OCI-LY7 (cell line): ENCODE measurements at regions not wholly inside any gene's neighbourhood (a gene's known extent, or its start where the extent isn't known, plus 50 kb on each side); places are given as distances from the start of the nearest gene placed in this dataset.
"Not testable (repeated sequence)": the region's sequence is repeated elsewhere in the genome, so short reads cannot be mapped to it uniquely, and the experiment has no call there.

ENCODE experiments used
- BruUV-seq: library from RNA; stranded (reverse); fragments of 400-500 nt; replicated peaks from 2 replicates; lab custom pipeline; 2021; lab: Mats Ljungman, UMichigan
- CTCF ChIA-PET: fragments of 300-600 bp; sonication (Branson Sonifier 250); formaldehyde crosslinking; loops from one replicate; lab custom pipeline; 2022; ENCODE audit warnings: antibody characterized with exemption; ENCODE audit not compliant: unreplicated experiment; lab: Charles Lee
- POLR2A ChIA-PET: fragments of 300-600 bp; sonication (Branson Sonifier 250); formaldehyde crosslinking; loops from one replicate; lab custom pipeline; 2022; ENCODE audit warnings: antibody characterized with exemption; lab: Charles Lee
- DNase-seq: peaks from one replicate; pipeline ENCODE4 v3.0.0-alpha.2; 2015; ENCODE audit warnings: low spot score
- H2AFZ ChIP-seq: fragments of 200-600 bp; sonication (generic), shearing (Covaris generic); 2 replicates; pipeline ENCODE4 v1.6.1; 2014; ENCODE audit warnings: mild to moderate bottlenecking, antibody characterized with exemption, low read length, moderate library complexity
- H3K27ac ChIP-seq: fragments of 200-600 bp; sonication (generic); 2 replicates; pipeline ENCODE4 v1.5.1; 2014; ENCODE audit warnings: mixed run types, low read depth, mild to moderate bottlenecking, moderate library complexity, low read length, inconsistent platforms; ENCODE audit not compliant: poor library complexity, severe bottlenecking
- H3K36me3 ChIP-seq: fragments of 200-600 bp; sonication (generic); 2 replicates; pipeline ENCODE4 v1.6.1; 2014; ENCODE audit warnings: mild to moderate bottlenecking, antibody characterized with exemption, low read length, moderate library complexity, mixed read lengths; ENCODE audit not compliant: insufficient read depth
- H3K4me1 ChIP-seq: fragments of 200-600 bp; sonication (generic); 2 replicates; pipeline ENCODE4 v1.5.1; 2014; ENCODE audit warnings: mild to moderate bottlenecking, low read length; ENCODE audit not compliant: insufficient read depth, poor library complexity, severe bottlenecking
- H3K4me2 ChIP-seq: fragments of 200-600 bp; sonication (generic); 2 replicates; pipeline ENCODE4 v1.6.1; 2014; ENCODE audit warnings: mild to moderate bottlenecking, low read length
- H3K4me3 ChIP-seq: fragments of 200-600 bp; sonication (generic); 2 replicates; pipeline ENCODE4 v1.5.1; 2014; ENCODE audit warnings: mild to moderate bottlenecking, low read depth, low read length; ENCODE audit not compliant: poor library complexity, severe bottlenecking
- H3K79me2 ChIP-seq: fragments of 200-600 bp; sonication (generic); 2 replicates; pipeline ENCODE4 v1.6.1; 2016; ENCODE audit warnings: low read depth, mild to moderate bottlenecking, low read length, moderate library complexity, mixed read lengths; ENCODE audit not compliant: insufficient read depth
- H3K9me2 ChIP-seq: fragments of 200-600 bp; sonication (generic); 2 replicates; pipeline ENCODE4 v1.6.1; 2016; ENCODE audit warnings: mild to moderate bottlenecking, low read length, mixed read lengths; ENCODE audit not compliant: insufficient read depth
- H3K9me3 ChIP-seq: fragments of 200-600 bp; sonication (generic); 2 replicates; pipeline ENCODE4 v1.6.1; 2014; ENCODE audit warnings: mild to moderate bottlenecking, mixed run types, low read length, mixed read lengths
- H4K20me1 ChIP-seq: fragments of 200-600 bp; sonication (generic); 2 replicates; pipeline ENCODE4 v1.6.1; 2014; ENCODE audit warnings: mild to moderate bottlenecking, antibody characterized with exemption, low read length, moderate library complexity, mixed read lengths; ENCODE audit not compliant: insufficient read depth
- CTCF ChIP-seq: fragments of 200-600 bp; sonication (generic); conservative IDR thresholded peaks from 2 replicates; pipeline ENCODE4 v1.5.1; 2014; ENCODE audit warnings: mild to moderate bottlenecking, antibody characterized with exemption, low read length, moderate library complexity, mixed read lengths
- EZH2phosphoT487 ChIP-seq: fragments of 200-600 bp; sonication (generic); IDR thresholded peaks from 2 replicates; pipeline ENCODE4 v1.6.1; 2018; ENCODE audit warnings: low read depth, borderline replicate concordance, mild to moderate bottlenecking, mixed run types, antibody characterized with exemption, low read length, moderate library complexity, mixed read lengths
- intact Hi-C: fragments of 100-400 bp; cut with micrococcal nuclease; formaldehyde crosslinking; loops from one replicate; pipeline ENCODE4 v1.10.0; 2022; ENCODE audit not compliant: unreplicated experiment

- H3K27ac ChIP-seq, result no peak overlapping the region
- H3K4me1 ChIP-seq, result no peaks in the 10 kb centered on the region
- H4K20me1 ChIP-seq, result no peaks in the 10 kb centered on the region
- DNase-seq, result no peak
- no TSS peak for BruUV-seq
- CTCF ChIA-PET, result no interaction called here
- H3K4me2 ChIP-seq, result no peak overlapping the region
- POLR2A ChIA-PET, result no interaction called here
- intact Hi-C loops, result no loop called here
- no peak for TF ChIP-seq CTCF
- no peak for TF ChIP-seq EZH2phosphoT487
- H3K9me2 ChIP-seq, result no peaks in the 10 kb centered on the region
- H3K9me3 ChIP-seq, result no peaks in the 10 kb centered on the region
- H3K36me3 ChIP-seq, result no peaks in the 10 kb centered on the region
- H3K4me3 ChIP-seq, result no peak overlapping the region
- no peaks in the 10 kb centered on the region for H3K79me2 ChIP-seq
- H2AFZ ChIP-seq, result no peak overlapping the region
Observed at GRCh38 chr12:7591531-7591930, 74.2 kb downstream of the APOBEC1 start.

- CTCF ChIA-PET, result not testable (repeated sequence)
Observed at GRCh38 chr12:7590085-7590484, 75.6 kb downstream of the APOBEC1 start.

GRCh38 chr12:7588742-7589329, 76.9 kb downstream of the APOBEC1 start:
- H3K79me2 ChIP-seq, CTCF ChIA-PET, H3K9me3 ChIP-seq, H3K27ac ChIP-seq, POLR2A ChIA-PET, H3K4me1 ChIP-seq, H3K4me3 ChIP-seq, H3K9me2 ChIP-seq, H2AFZ ChIP-seq, H3K36me3 ChIP-seq, H3K4me2 ChIP-seq, H4K20me1 ChIP-seq, BruUV-seq: not testable (repeated sequence)
- peak; percentile 59 for DNase-seq
- peak; percentile 78 for TF ChIP-seq CTCF
- intact Hi-C loops, result loop anchor here (1.0 kb wide), 1 partner anchor 49 kb away; no protein-coding TSS in a partner anchor

More at GRCh38 chr12:7590085-7590484, 75.6 kb downstream of the APOBEC1 start:
- H3K27ac ChIP-seq, H2AFZ ChIP-seq, H3K4me1 ChIP-seq, H3K4me3 ChIP-seq, POLR2A ChIA-PET, BruUV-seq, H3K9me3 ChIP-seq, H3K79me2 ChIP-seq, H3K36me3 ChIP-seq, H3K4me2 ChIP-seq, H4K20me1 ChIP-seq, DNase-seq, H3K9me2 ChIP-seq, intact Hi-C loops: not testable (repeated sequence)

GRCh38 chr12:7584137-7584536, 80.6 kb upstream of the CD163 start:
- H3K4me3 ChIP-seq, H3K9me2 ChIP-seq, H3K79me2 ChIP-seq, H3K4me2 ChIP-seq, CTCF ChIA-PET, DNase-seq, H2AFZ ChIP-seq, intact Hi-C loops, H3K9me3 ChIP-seq, BruUV-seq, H3K27ac ChIP-seq, H4K20me1 ChIP-seq, POLR2A ChIA-PET, H3K36me3 ChIP-seq, H3K4me1 ChIP-seq: not testable (repeated sequence)
